ENCODE measurements at regions not wholly inside any gene's neighbourhood (a gene's known extent, or its start where the extent isn't known, plus 50 kb on each side); places are given as distances from the start of the nearest gene placed in this dataset.

DNA sequence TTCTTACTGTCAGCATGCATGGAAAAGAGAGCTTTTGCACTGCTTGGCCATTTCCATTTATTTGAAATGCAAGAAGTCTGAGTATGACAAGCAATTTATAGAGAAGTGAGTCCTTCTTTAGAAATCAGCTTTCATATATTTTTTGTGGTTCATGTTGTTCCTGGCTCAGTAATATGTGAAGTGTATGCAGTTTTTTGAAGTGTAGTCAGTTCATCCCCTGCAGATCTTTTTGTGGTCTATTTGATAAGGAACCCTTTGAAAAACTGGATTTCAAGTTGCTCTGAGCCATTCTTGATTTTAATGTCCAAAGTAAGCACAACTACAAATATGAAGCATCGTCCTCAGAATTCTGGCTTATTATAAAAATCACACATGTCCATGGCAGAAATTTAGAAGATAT, 294.1 kb upstream of the SMC2 start:
- Histone ChIP-seq H3F3A (ENCODE audit: insufficient read depth, low read length) (no peaks in the 10 kb centered on the region), H3K36me3 (ENCODE audit: insufficient read depth, low read length) (no peaks in the 10 kb centered on the region), H3K4me3 (ENCODE audit: low read depth, low read length, poor library complexity, severe bottlenecking) (no peak overlapping the region), H3K4me2 (ENCODE audit: low read length) (no peak overlapping the region), H3K27me3 (ENCODE audit: insufficient read depth, low read length) (no peaks in the 10 kb centered on the region), H3K9ac (ENCODE audit: low read length) (no peak overlapping the region), H2AFZ (ENCODE audit: low read length) (no peak overlapping the region), H4K20me1 (ENCODE audit: insufficient read depth, low read length) (no peaks in the 10 kb centered on the region), H3K27ac (ENCODE audit: low read depth, low read length, poor library complexity, severe bottlenecking) (no peak overlapping the region), H3K4me1 (ENCODE audit: insufficient read depth, low read length, severe bottlenecking) (no peaks in the 10 kb centered on the region), H3K79me2 (ENCODE audit: insufficient read depth, low read length) (no peaks in the 10 kb centered on the region), H3K9me2 (ENCODE audit: low read depth, low read length) (no peaks in the 10 kb centered on the region), H3K9me3 (ENCODE audit: low read length) (no peaks in the 10 kb centered on the region)
- TF ChIP-seq CTCF (IDR thresholded peaks at IDR 0.05; ENCODE audit: low read length) = no peak
- TF ChIP-seq EZH2 (IDR thresholded peaks at IDR 0.05; ENCODE audit: borderline replicate concordance, low read length) = no peak

GRCh38 chr9:103802068-103802467, 292.0 kb upstream of the SMC2 start:
- Histone ChIP-seq H3K4me3 (ENCODE audit: low read depth, low read length, poor library complexity, severe bottlenecking) (no peak overlapping the region), H3F3A (ENCODE audit: insufficient read depth, low read length) (no peaks in the 10 kb centered on the region)

DNA sequence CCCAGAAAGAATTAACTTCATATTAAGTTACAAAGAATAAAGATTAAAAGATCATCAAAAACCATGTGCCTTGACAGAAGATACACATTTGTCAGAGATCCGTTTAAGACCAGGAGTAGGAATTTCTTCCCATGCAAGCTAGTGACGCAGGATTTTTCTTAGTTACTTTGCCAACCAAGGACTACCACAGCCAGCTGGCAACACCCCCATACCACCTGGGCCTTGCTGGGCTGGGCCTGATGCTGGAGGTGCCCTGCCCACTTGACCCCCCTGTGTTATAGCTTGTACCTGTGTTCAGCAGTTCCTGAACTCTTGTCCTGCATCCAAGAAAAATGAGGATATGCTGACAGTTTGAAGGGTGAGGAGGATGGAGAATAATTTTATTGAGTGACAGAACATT, 290.9 kb upstream of the SMC2 start:
- Histone ChIP-seq H3K27ac (ENCODE audit: low read depth, low read length, poor library complexity, severe bottlenecking) (no peak overlapping the region), H4K20me1 (ENCODE audit: insufficient read depth, low read length) (no peaks in the 10 kb centered on the region), H3F3A (ENCODE audit: insufficient read depth, low read length) (no peaks in the 10 kb centered on the region), H2AFZ (ENCODE audit: low read length) (no peak overlapping the region), H3K4me3 (ENCODE audit: low read depth, low read length, poor library complexity, severe bottlenecking) (no peak overlapping the region), H3K36me3 (ENCODE audit: insufficient read depth, low read length) (no peaks in the 10 kb centered on the region), H3K4me2 (ENCODE audit: low read length) (no peak overlapping the region), H3K27me3 (ENCODE audit: insufficient read depth, low read length) (no peaks in the 10 kb centered on the region), H3K9ac (ENCODE audit: low read length) (no peak overlapping the region), H3K9me3 (ENCODE audit: low read length) (no peaks in the 10 kb centered on the region), H3K4me1 (ENCODE audit: insufficient read depth, low read length, severe bottlenecking) (no peaks in the 10 kb centered on the region), H3K79me2 (ENCODE audit: insufficient read depth, low read length) (no peaks in the 10 kb centered on the region), H3K9me2 (ENCODE audit: low read depth, low read length) (no peaks in the 10 kb centered on the region)
- TF ChIP-seq EZH2 (IDR thresholded peaks at IDR 0.05; ENCODE audit: borderline replicate concordance, low read length) (no peak), CTCF (IDR thresholded peaks at IDR 0.05; ENCODE audit: low read length) (no peak)

More at GRCh38 chr9:103802068-103802467, 292.0 kb upstream of the SMC2 start:
- Histone ChIP-seq H3K9me2 (ENCODE audit: low read depth, low read length) (no peaks in the 10 kb centered on the region), H3K4me2 (ENCODE audit: low read length) (no peak overlapping the region), H3K79me2 (ENCODE audit: insufficient read depth, low read length) (no peaks in the 10 kb centered on the region), H3K27me3 (ENCODE audit: insufficient read depth, low read length) (no peaks in the 10 kb centered on the region), H3K4me1 (ENCODE audit: insufficient read depth, low read length, severe bottlenecking) (no peaks in the 10 kb centered on the region), H3K36me3 (ENCODE audit: insufficient read depth, low read length) (no peaks in the 10 kb centered on the region), H4K20me1 (ENCODE audit: insufficient read depth, low read length) (no peaks in the 10 kb centered on the region), H2AFZ (ENCODE audit: low read length) (no peak overlapping the region), H3K27ac (ENCODE audit: low read depth, low read length, poor library complexity, severe bottlenecking) (no peak overlapping the region), H3K9ac (ENCODE audit: low read length) (no peak overlapping the region), H3K9me3 (ENCODE audit: low read length) (no peaks in the 10 kb centered on the region)
- TF ChIP-seq CTCF (IDR thresholded peaks at IDR 0.05; ENCODE audit: low read length) (no peak), EZH2 (IDR thresholded peaks at IDR 0.05; ENCODE audit: borderline replicate concordance, low read length) (no peak)
